ENCODE measurements at regions not wholly inside any gene's neighbourhood (a gene's known extent, or its start where the extent isn't known, plus 50 kb on each side); places are given as distances from the start of the nearest gene placed in this dataset.

DNA sequence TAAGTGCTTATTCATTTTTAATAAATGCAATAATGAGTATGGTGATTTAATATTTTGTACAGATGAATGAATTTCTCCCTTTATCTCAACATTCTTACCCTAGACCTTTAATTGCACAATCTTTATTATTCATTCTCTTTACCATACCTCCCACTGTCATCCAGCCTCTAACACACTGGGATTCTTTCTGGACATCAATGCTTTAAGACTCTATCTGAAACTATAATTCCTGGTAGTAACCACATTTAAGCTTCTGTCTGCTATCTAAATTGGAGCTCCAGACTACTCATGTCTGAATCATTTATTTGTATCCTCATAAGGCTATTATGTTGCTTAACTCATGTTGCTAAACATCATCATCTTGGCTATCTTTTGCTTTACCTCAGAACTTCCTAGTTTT, 270.2 kb downstream of the ALG10B start:
- no peak for DNase-seq

DNA sequence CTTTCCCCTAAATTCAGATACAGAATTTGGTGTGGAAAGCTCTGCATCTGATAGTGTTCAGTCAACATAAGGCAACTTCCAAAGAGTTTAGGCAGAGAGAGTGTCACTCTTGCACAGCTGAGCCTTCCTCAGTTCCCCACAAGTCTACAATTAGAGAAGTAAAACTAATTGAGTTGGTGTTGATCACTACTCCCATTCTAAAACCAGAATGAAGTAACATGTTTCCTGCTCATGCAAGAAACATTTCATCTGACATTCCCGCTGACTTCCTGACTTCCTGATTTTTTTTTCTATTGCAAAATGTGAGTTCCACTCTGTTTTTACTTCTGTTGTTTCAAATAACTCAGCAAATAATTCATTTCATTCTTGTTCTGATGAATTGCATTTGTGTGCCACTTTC, 271.0 kb downstream of the ALG10B start:
- no peak for DNase-seq

DNA sequence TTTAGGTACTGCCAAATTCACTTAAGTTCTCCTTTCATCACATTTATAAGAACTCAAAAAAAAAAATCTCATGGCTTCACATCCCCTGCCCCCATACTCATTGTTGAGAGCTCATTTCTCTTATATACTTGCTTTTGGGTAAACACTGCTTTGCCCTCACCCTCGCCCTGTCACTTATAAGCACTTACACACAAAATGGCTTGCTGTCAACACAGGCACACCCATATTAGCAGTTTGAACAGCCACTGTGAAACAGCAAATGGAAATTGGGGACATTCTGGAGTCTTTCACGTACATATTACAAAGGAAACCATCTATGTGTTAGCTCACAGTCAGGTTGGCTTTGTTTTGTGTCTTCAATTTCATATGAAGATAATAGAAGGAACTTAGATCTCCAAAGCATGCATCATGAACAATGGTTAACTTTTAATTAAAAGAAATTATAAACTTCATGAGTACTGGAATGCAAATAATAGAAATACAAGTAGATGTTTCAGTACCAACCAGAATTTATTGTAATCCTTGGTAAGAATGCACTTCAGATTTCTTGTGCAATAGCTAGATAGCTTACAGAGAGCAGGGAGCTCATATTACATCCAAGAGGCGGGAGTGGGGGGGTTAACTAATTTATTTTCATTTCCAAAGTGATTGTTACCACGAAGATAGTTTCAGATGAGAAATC, 272.2 kb downstream of the ALG10B start:
- DNase-seq = no peak

DNA sequence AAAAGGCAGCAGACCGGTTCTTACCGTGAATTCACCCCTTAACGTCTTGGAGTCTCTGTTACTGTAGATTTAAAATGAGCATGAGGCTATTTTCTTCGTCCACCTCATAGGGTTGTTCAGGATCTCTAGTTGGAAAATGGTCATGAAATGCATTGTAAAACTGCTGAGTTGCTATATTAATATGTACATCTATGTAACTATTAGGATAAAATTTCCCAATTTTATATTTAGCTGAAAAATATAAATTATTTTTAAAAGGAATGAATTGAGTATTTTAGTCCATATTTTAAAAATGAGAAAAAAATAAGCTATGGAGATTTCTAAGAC, 272.7 kb downstream of the ALG10B start:
- no peak for DNase-seq

DNA sequence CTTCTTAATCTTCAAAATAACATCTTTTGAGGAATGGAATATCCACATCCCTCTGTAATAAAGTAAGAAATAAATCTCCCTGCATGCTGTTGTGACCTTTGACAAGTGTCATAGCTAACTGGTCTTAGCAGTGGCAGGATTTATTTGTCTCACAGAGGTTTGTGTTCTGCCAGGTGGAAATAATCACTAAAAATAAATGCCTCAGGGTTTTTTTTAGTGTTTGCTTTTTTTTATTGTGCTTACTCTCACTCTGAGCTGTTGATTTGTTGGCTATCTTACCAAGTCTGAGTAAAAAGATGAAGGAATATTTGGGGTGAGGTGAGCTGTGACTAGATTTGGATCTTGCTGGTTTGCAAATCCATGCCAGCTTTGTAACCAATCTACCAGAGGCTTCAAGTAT, 285.4 kb downstream of the ALG10B start:
- DNase-seq = no peak

Measured in SIG-M5 (cell line).